GM19438 (cell line): ENCODE measurements at regions not wholly inside any gene's neighbourhood (a gene's known extent, or its start where the extent isn't known, plus 50 kb on each side); places are given as distances from the start of the nearest gene placed in this dataset.

Experiments
- ATAC-seq: cut with Tn5 transposase; IDR thresholded peaks from one replicate; pipeline ENCODE4 v1.9.1; 2021; ENCODE audit warnings: low read depth; ENCODE audit not compliant: unreplicated experiment

DNA sequence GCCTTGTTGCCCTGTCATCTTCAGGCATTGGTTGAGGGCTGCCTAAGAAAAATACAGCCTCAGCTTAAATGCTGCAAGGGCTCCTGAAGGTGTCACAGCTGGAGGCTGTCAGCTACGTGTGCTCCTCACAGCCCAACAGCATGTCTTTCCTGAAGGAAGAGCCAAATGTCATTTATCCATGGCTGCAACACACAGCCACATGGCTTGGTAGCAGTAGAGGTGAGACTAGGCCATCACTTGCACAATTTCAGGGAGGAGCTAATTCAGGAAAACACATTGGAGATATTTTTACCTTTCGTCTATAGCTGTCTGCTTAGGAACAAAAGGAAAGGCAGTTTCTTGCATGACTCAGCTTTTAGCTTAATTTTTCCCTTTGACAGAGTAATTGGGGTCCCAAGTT, 260.7 kb downstream of the SYK start:
- ATAC-seq = no peak

DNA sequence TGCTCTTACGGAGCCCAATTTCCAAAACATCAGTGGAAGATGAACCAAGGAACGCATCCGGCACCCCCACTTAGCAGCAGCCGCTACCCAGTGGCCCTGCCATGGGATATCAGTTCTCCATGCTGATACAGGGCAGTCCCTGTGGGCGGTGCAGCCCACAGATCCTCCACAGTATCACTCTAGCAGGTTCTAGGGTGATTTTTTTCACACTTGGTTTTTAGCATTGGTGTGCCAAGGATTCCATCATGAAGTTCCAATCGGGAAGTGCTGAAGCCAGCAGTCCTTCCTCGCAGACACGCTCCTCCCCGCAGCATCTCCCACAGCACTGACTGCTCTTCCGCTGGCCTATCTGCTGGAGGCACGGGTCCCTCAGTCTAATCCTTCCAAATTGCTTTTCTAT, 261.9 kb downstream of the SYK start:
- no peak for ATAC-seq

DNA sequence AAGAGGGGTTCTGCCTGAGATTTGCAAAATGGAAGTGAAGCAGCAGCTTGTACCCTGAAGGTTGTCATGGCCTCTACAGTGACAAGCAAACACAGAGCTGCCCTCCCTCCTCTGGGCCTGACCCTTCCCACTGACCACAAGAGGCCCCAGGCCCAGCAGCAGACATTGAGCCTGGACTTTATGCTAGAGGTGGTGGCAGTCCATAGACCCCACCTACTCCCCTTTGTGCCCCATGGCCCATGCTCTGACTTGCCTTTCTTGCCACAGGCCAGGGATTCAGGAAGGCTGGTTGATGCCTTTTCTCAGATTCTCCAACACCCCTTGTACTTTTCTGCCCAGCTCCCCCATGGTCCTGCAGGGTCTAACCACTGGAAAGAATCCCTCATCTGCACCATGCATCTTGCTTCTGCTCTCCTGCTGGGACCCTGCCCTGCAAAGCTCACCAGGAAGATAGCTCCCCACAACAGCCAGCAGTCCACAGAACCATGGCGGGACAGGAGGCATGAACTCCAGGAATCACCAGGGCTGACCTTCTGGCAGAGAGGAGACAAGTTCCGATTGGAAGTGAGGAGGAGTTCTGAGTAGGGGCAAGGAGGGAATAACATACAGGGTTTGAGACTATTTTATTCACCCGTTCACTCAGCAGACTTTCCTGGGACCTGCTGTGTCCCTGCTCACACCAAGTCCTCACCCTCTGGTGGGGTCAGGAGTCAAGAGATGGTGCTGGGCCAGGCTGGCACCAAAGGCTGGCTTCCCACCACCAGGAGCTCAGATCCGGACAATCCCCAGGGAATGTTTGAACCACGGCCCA, 263.8 kb downstream of the SYK start:
- no peak for ATAC-seq

DNA sequence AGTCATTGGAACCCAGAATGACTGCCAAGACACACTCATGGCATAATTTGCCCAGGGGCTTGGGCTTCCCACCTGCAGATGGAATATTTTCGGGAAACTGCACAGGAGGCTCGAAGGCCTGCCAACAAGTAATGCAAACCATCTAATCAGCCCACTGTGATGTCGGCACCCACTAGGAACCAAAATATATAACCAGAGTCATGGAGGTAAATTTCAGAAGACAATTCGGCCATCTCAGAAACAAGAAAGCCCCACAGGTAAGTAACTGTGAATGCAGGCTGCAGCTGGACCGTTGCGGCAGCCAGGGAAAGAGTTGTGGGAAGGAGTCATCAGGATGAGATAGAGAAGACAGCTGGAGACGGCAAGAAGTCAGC, 264.4 kb downstream of the SYK start:
- ATAC-seq = no peak

DNA sequence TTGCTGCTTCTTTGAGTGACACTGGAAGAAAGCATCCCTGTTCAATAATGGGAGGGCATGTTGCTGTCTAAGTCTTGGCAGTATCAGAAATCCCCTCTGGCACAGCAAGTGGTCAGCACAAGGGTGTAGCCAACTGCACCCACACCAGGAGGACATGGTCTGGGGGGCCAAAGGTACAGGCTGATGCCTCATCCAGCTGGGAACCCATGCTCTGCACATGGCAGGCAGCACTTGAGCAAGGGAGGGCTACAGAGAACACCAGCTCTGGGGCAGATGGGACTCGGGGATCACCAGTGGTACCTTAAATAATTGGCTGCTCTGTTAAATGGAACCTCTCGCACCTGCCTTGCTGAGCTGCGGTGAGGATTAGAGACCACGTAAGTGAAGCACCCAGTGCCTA, 265.2 kb downstream of the SYK start:
- ATAC-seq = no peak

DNA sequence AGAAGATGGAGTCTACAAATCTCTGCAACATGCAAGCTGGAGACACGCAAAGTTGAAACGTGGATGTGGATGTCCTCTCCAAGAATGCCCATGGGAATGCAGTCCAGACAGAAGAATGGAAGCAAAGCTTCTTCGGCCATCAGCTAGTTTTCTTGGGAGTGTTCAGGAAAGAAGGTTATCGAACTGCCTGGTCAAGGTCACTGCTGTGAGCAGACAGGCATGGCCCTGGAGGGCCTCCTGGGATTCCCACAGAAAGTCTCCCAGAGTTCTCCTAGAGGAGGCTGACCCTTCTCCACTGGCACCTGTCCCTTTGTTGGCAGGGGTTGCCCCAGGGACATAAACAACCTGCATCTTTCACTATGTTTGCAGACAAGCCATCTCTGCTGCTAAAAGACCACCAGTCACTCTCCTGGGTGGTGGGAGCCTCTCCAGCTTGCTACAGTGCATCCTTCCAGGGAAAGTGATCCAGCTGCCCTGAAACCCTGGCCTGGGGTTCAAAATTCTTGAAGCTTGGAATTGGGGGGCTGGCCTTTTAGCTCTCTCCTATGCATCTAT, 265.8 kb downstream of the SYK start:
- ATAC-seq = no peak

DNA sequence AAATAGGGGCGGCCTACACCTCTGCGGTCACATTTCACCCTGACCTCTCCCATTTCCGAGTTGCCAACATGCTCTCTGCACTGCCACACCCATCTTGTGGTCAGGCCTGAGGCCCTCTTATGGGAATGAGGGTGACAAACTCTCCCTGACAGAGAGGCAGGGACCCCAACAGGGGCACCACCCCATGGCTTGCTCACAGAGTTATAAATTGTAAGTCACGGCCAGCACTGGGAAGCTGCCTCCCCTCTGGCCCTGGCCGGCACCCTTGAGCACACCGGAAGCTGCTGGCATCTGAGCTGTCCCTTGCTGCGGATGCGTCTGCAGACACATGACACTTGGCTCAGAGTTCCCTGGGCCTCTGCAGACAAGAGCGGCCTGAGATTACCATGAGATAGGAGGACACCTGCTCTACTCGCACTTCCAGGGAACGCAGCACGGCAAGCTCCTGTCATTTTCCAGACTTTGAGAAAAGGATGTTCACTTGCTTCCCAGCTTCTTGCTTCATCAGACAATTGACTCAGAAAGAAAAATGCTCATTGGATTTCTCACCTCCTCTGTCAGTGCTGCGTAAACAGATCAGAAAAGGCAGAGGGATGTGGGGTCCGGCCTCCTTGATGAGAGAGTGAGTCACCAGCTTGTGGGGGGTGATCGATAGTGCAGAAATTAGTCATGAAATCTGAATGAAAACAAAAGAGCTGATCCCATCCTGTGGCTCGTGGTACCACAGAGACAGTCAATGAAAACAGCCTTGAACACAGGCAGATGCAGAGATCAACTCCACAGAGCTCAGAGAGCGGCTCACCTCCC, 269.8 kb downstream of the SYK start:
- ATAC-seq = no peak

DNA sequence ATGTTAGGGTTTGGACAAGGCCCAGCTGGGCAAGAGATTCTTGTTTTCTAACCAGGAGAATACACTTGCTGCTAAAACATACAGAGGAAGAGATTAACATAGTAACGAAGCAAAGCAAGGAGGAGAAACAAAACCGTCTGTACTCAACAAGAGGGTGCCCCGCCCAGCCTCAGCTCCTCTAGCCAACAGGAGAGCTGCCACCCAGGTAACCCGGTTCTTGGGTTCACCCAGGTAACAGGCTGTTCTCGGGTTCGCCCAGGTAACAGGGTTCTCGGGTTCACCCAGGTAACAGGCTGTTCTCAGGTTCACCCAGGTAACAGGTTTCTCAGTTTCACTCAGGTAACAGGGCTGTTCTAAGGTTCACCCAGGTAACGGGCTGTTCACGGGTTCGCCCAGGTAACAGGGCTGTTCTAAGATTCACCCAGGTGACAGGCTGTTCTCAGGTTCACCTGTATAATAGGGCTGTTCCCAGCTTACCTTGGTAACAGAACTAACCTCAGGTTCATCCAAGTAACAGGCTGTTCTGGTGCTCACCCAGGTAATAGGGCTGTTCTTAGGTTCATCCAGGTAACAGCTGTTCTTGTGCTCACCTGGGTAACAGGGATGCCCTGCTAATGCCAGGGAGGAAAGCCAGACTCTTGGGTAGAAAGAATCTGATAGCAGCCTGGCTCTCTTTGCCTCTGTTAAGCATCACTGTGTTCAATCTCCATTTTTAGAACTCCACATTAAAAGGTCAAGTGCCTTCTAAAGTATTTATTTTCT, 271.6 kb downstream of the SYK start:
- ATAC-seq = no peak

DNA sequence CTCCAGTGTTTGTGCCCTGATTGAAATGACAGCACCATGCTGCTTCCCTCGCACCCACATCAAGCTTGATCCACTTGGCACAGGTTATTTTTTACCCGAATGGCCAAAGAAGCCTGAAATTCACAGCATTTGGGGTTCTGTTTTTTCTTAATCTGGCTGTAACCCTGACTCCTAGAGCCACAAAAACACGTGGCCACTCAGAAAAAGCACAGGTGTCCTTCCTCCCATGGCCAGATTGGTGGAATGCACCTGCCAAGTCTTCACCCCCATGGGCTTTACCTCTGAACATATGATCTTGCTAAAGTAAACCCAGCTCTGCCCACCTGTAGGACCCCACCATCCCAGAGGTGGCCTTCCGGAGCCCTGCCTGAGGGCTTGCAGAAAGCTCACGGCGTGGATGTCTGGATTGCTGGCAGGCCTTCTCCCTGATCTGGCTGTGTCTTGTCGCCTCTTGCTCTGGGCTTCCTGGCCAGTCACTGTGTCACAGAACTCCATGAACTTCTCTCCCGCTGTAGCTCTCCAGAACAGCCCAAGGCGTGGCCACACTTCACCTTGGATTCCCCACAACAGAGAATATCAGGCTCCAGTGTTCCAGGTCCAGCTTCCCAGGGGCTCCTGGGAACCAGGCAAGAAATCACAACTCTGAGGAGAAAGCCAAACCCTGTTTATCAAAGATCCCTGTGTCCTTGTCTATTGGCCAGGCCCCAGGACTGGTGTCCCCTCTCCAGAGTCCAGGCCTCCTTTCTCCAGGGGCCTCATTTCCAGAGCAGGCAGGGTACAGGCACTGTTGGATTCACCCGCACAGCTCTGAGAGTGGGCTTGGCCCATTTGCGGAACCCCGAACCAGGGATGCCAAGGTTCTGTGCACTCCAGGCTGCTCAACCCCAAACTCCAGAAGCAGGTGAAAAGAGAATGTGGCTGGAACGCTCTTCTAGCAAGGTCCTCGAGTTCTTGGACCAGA, 272.5 kb downstream of the SYK start:
- ATAC-seq = no peak

DNA sequence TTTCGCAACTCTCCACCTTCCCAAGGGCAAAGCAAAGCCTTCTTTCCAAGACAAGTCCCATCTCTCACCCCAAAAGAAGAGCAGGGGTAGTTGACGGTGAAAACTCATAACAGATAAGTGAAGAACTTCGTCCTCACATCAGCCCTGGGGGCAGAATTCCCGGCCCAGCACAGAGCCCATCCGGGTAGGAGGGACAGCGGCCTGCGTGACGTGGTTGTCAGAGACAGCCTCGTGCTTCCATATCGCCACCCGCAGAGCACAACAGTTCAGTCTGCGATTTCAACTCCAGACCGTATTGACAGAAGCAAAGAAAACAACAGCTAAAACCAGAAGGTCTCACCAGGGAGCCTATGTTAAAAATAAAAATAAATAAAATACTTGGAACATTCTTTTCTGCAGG, 273.2 kb downstream of the SYK start:
- ATAC-seq = no peak

DNA sequence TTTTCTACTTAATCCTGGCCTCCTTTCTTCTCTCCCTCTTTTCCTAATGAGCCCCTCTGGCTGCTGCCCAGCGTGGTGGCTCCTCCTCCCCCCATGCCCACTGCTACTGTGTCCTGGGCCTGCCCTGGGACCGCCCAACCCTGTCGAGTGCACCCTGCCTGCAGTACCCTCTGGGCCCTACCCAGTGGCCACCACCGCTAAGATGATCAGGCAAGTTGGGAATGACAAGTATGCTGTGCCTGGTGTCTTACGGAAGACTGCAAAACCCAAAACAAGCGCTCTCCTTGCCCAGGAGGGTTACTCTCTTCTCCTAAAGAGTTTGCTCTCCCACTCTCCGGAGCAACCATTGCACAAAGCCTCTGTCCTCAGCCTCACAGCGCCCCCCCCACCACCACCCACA, 273.7 kb downstream of the SYK start:
- ATAC-seq = no peak

DNA sequence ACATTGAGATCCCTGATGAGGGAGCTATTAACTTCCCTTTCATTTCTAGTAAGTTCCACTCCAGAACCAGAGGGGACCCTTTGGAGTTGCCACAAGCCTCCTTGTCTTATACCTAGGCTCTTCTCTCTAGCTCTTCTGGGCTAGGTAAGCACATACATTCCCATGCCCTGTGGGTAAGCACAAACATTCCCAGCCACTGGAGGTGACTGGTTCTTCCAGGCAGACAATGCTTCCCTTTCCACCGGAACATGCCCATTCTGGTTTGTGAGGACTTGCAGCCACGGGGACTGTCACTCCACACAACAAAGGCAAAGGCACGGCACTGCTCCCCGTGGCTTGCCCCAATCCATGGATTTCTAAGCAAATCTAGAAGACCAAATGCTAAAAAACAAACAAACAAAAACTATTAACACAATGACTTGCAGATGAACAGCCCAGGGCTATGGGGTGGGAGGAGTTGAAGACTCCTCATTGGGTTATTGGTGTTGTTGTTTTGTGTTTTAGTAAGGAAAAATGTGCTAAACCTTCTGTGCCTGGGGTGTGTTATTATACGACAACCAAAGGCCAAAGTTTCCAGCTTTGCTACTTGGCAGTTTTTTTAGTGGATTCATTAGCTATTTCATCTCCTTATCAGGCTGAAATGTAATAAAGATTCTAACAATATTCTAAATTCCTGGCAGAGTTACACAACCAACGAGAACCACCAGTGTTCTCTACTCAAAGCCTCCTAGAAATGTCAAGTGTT, 276.2 kb downstream of the SYK start:
- ATAC-seq = no peak

DNA sequence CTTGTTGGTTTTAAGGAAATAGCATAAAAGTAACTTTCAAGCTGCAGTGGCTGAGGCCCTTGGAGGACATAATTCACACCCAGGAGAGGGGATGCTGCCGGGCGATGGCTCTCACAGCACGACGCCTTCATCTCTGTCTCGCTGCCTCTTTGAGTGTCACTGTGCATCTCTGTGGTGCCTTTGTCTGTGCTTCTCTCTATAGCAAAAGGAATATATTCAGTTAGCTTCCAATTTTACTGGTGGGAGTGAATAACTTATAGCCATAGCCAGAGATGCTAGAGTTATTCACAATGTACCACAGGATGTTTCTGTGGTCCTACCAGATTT, 276.7 kb downstream of the SYK start:
- ATAC-seq = no peak

DNA sequence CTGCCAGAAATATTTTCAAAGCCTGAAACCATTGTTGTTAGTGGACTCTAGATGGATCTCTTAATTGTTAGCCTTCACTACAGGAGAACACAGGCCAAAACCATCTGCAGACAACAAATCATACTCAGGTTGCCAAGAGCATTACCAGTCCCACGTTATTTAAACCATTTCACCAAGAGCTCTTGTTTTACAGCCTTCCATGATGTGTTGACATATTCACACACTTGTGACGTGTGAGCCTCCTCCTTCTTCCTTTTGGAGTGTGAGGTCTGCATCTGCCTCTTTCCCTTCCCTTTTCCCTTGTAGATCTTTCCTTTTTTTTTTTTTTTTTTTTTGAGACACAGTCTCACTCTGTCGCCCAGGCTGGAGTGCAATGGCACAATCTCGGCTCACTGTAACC, 279.0 kb downstream of the AUH start:
- no peak for ATAC-seq

DNA sequence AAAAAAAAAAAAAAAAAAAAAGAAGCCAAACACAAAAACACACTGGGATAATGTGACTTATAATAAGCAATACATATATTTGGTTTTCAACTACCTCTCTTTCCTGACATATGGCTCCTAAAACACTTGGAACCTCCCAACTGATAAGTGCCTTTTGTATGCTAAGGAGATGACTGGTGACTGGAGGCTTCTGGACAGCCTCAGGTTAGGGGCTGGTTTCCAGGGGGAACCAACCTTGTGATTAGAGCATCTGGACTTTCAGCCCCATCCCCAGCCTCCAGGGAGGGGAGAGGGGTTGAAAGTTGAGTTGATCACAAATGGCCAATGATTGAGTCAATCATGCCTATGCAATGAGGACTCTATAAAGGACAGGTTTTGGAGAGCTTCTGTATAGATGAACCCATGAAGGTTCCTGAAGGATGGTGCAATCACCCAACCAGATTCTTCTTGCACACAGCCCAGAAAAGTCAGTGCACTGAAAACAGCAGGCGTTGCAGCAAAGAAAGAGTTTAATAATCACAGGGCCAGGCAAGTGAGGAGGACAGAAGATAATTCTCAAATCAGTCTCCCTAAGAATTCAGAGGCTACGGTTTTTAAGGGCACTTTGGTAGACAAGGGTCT, 276.7 kb downstream of the AUH start:
- no peak for ATAC-seq

DNA sequence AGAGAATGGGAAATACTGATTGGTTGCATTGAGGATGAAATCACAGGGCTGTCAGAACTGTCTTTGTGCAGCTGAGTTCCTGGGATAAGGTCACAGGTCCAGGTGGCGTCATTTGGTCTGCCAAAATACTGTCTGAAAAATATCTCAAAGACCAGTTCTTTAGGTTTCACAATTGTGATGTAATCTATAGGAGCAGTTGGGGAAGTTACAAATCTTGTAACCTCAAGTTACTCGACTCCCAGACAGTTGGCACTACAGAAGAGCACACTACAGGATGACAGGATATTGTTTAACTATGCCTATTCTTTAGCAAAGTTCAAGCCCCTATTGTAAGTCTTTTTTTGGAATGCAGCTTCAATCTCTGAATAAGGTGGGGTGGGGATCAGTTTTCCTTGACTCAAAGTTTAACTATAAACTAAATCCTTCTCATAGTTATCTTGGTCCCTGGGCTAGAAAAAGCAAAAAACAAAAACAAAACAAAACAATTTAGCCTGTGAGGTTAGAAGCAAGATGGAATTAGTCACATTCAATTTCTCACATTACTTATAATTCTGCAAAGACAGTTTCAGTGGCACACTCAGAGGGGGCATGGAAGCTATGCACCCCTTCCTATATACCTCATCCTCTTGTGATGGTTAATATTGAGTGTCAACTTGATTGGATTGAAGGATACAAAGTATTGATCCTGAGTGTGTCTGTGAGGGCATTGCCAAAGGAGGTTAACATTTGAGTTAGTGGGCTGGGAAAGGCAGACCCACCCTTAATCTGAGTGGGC, 276.0 kb downstream of the AUH start:
- no peak for ATAC-seq

DNA sequence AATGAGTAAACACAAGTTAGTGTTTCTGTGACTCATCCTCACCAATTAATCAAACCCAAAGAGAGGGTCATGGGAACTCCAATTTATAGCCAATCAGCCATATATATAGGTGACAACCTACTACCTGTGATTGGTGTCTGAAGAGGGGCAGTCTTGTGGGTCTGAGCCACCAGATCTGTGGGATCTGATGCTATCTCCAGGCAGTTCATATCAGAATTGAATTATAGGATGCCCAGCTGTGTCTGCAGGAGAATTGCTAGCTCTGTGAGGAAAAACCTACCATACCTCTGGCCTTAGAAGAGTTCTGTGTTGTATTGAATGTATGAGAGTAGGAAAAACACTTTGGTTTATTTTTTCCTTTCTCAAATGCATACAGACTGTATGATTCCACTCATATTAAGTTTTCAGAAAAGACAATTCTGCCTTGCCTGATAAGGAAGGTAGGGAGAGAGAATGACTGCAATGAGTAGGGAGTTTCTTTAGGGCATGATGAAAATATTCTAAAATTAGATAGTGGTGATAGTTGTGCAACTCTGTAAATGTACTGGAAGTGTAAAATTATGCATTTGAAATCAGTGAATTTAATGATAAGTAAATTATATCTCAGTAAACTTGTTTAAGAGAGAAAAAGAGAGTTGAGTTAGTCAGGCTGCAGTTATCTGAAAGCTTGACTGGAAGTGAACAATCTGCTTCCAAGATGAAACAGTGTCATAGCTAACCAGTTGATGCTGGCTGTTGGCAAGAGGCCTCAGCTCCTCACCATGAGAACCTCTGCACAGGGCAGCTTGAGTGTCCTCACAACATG, 274.9 kb downstream of the AUH start:
- ATAC-seq = no peak

DNA sequence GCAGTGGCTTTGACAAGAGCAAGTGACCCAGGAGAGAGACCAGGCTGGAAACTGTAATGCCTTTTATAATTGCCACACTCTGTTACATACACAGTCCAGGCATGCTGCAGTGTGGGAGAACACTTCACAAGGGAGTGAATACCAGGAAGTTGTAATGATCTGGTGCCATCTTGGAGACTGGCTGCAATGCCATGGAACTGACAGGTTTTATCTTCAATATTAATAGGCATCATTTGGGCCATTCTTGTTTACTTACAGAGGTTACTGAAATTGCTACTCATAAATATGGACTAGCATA, 274.3 kb downstream of the AUH start:
- ATAC-seq = no peak
